SK-N-SH (cell line): ENCODE measurements at regions not wholly inside any gene's neighbourhood (a gene's known extent, or its start where the extent isn't known, plus 50 kb on each side); places are given as distances from the start of the nearest gene placed in this dataset.

ENCODE experiments used
- CTCF ChIA-PET: fragments of 300-600, 350-600 bp; formaldehyde crosslinking; extraction: SDS; loops from one replicate; lab custom pipeline; 2021; lab: Yijun Ruan, JAX
- POLR2A ChIA-PET: fragments of 350-600 bp; sonication (Branson Sonifier 250); formaldehyde crosslinking; extraction: SDS; loops from one replicate; lab custom pipeline; 2020; ENCODE audit warnings: antibody characterized with exemption, inconsistent platforms; lab: Yijun Ruan, JAX
- DNase-seq: peaks from one replicate; pipeline ENCODE4 v3.0.0; 2012
- H2AFZ ChIP-seq: fragments of 200-600 bp; sonication (generic); 2 replicates; pipeline ENCODE4 v1.8.1; 2016; ENCODE audit warnings: antibody characterized with exemption, mild to moderate bottlenecking, low read depth
- H3F3A ChIP-seq: fragments of 200-600 bp; sonication (generic); replicated peaks from 2 replicates; pipeline ENCODE3; 2016; ENCODE audit warnings: antibody characterized with exemption, mild to moderate bottlenecking; ENCODE audit not compliant: insufficient read depth
- H3K27ac ChIP-seq, 2 experiments: fragments of 200-500 bp in 1 of 2; fragments of 200-600 bp in 1 of 2; sonication (Bioruptor generic) in 1 of 2; sonication (generic), shearing (Covaris generic) in 1 of 2; 2 replicates each; pipeline versions ENCODE4 v1.5.1 to v1.6.1; 2014 to 2016; ENCODE audit warnings: low read depth in 2 of 2, inconsistent platforms in 1 of 2, low read length in 1 of 2, mild to moderate bottlenecking in 1 of 2, mixed read lengths in 1 of 2
- H3K27me3 ChIP-seq: fragments of 200-600 bp; sonication (generic), shearing (Covaris generic); 2 replicates; pipeline ENCODE4 v1.6.1; 2016; ENCODE audit warnings: mixed run types; ENCODE audit not compliant: insufficient read depth
- H3K36me3 ChIP-seq, 2 experiments: fragments of 200-500 bp in 1 of 2; fragments of 200-600 bp in 1 of 2; sonication (Bioruptor generic) in 1 of 2; sonication (generic) in 1 of 2; replicated peaks in 1 of 2; 2 replicates each; pipeline versions ENCODE3 to v1.5.1; 2014 to 2016; ENCODE audit warnings: low read length in 1 of 2, mild to moderate bottlenecking in 1 of 2; ENCODE audit not compliant: insufficient read depth in 2 of 2, control insufficient read depth in 1 of 2
- H3K4me1 ChIP-seq, 2 experiments: fragments of 200-500 bp in 1 of 2; fragments of 200-600 bp in 1 of 2; sonication (Bioruptor generic) in 1 of 2; sonication (generic), shearing (Covaris generic) in 1 of 2; 2 replicates each; pipeline versions ENCODE4 v1.5.1 to v1.6.1; 2014 to 2016; ENCODE audit warnings: low read depth in 1 of 2, low read length in 1 of 2, mixed run types in 1 of 2; ENCODE audit not compliant: insufficient read depth in 2 of 2, control insufficient read depth in 1 of 2
- H3K4me2 ChIP-seq: fragments of 200-600 bp; sonication (generic), shearing (Covaris generic); 2 replicates; pipeline ENCODE4 v1.6.1; 2017; ENCODE audit warnings: mixed run types
- H3K4me3 ChIP-seq, 2 experiments: fragments of 200-500 bp in 1 of 2; fragments of 200-600 bp in 1 of 2; sonication (Bioruptor generic) in 1 of 2; sonication (generic), shearing (Covaris generic) in 1 of 2; 2 replicates each; pipeline versions ENCODE4 v1.5.1 to v1.8.1; 2014 to 2016; ENCODE audit warnings: low read depth in 2 of 2, inconsistent platforms in 1 of 2, low read length in 1 of 2, mild to moderate bottlenecking in 1 of 2, mixed read lengths in 1 of 2, moderate library complexity in 1 of 2
- H3K79me2 ChIP-seq: fragments of 200-600 bp; sonication (generic); 2 replicates; pipeline ENCODE4 v1.8.1; 2017; ENCODE audit warnings: mild to moderate bottlenecking; ENCODE audit not compliant: insufficient read depth
- H3K9ac ChIP-seq: fragments of 200-600 bp; sonication (generic); 2 replicates; pipeline ENCODE4 v1.6.1; 2017; ENCODE audit warnings: mixed run types
- H3K9me2 ChIP-seq: fragments of 200-600 bp; sonication (generic); 2 replicates; pipeline ENCODE4 v1.6.1; 2017; ENCODE audit warnings: mixed run types
- H3K9me3 ChIP-seq: fragments of 200-600 bp; sonication (generic); 2 replicates; pipeline ENCODE4 v1.6.1; 2017; ENCODE audit warnings: mixed run types, mild to moderate bottlenecking, moderate library complexity
- H4K20me1 ChIP-seq: fragments of 200-600 bp; sonication (generic); 2 replicates; pipeline ENCODE4 v1.6.1; 2017; ENCODE audit warnings: mild to moderate bottlenecking, mixed run types; ENCODE audit not compliant: insufficient read depth
- CHD2 ChIP-seq: fragments of 150-350 bp; IDR thresholded peaks from 2 replicates; pipeline ENCODE4 v1.6.1; 2018; ENCODE audit warnings: low read length; ENCODE audit not compliant: partially characterized antibody
- CTCF ChIP-seq: fragments of 200-600 bp; sonication (generic); IDR thresholded peaks from 2 replicates; pipeline ENCODE4 v1.6.1; 2017; ENCODE audit warnings: antibody characterized with exemption, mild to moderate bottlenecking, moderate library complexity
- EP300 ChIP-seq, 2 experiments: IDR thresholded peaks; 2 replicates each; pipeline versions ENCODE4 v1.4.0 to v1.6.1; 2012; ENCODE audit warnings: borderline replicate concordance in 1 of 2, low read depth in 1 of 2, low read length in 1 of 2
- EZH2phosphoT487 ChIP-seq: fragments of 200-600 bp; sonication (generic); IDR thresholded peaks from 2 replicates; pipeline ENCODE4 v1.6.1; 2017; ENCODE audit warnings: low read depth, mixed run types, mild to moderate bottlenecking, antibody characterized with exemption, moderate library complexity, borderline replicate concordance
- FOSL2 ChIP-seq: IDR thresholded peaks from 2 replicates; pipeline ENCODE4 v1.4.0; 2012; ENCODE audit warnings: low read depth, mild to moderate bottlenecking, moderate library complexity, borderline replicate concordance
- FOXM1 ChIP-seq: IDR thresholded peaks from 2 replicates; pipeline ENCODE4 v1.4.0; 2012; ENCODE audit warnings: low read depth, mild to moderate bottlenecking
- GABPA ChIP-seq: IDR thresholded peaks from 2 replicates; pipeline ENCODE4 v1.4.0; 2012; ENCODE audit warnings: low read depth, mild to moderate bottlenecking
- GATA2 ChIP-seq: sonication (generic); formaldehyde crosslinking; IDR thresholded peaks from 2 replicates; pipeline ENCODE4 v1.5.0; 2020; ENCODE audit warnings: mild to moderate bottlenecking, missing genetic modification reagents
- JUND ChIP-seq: IDR thresholded peaks from 2 replicates; pipeline ENCODE4 v1.4.0; 2012
- MXI1 ChIP-seq: IDR thresholded peaks from 2 replicates; pipeline ENCODE4 v1.6.1; 2012; ENCODE audit warnings: mild to moderate bottlenecking, low read depth, low read length, improper control_type of control experiment
- NRF1 ChIP-seq: IDR thresholded peaks from 2 replicates; pipeline ENCODE4 v1.6.1; 2012; ENCODE audit warnings: low read depth, mild to moderate bottlenecking, low read length
- PBX3 ChIP-seq: IDR thresholded peaks from 2 replicates; pipeline ENCODE4; 2012
- RFX5 ChIP-seq: IDR thresholded peaks from 2 replicates; pipeline ENCODE4 v1.6.1; 2012; ENCODE audit warnings: mild to moderate bottlenecking, improper control_type of control experiment, low read length
- RXRA ChIP-seq: IDR thresholded peaks from 2 replicates; pipeline ENCODE4 v1.4.0; 2012; ENCODE audit warnings: low read depth, mild to moderate bottlenecking, borderline replicate concordance
- SIN3A ChIP-seq: IDR thresholded peaks from 2 replicates; pipeline ENCODE4 v1.6.1; 2012; ENCODE audit warnings: low read depth, mild to moderate bottlenecking, low read length, moderate library complexity, borderline replicate concordance
- SMC3 ChIP-seq: IDR thresholded peaks from 2 replicates; pipeline ENCODE4 v1.6.1; 2012; ENCODE audit warnings: low read depth, low read length, improper control_type of control experiment
- TAF1 ChIP-seq: IDR thresholded peaks from 2 replicates; pipeline ENCODE4 v1.6.1; 2012; ENCODE audit warnings: low read depth, mild to moderate bottlenecking, low read length, moderate library complexity, borderline replicate concordance
- TEAD4 ChIP-seq: IDR thresholded peaks from 2 replicates; pipeline ENCODE4 v1.4.0; 2012; ENCODE audit warnings: mild to moderate bottlenecking, borderline replicate concordance; ENCODE audit not compliant: insufficient read depth
- USF1 ChIP-seq: IDR thresholded peaks from 2 replicates; pipeline ENCODE4 v1.4.0; 2012; ENCODE audit warnings: low read depth, borderline replicate concordance
- USF2 ChIP-seq: fragments of 150-350 bp; IDR thresholded peaks from 2 replicates; pipeline ENCODE4 v1.6.1; 2017; ENCODE audit warnings: antibody characterized with exemption, low read length, low read depth, borderline replicate concordance
- ZBTB33 ChIP-seq: IDR thresholded peaks from 2 replicates; pipeline ENCODE4 v1.4.0; 2012; ENCODE audit warnings: low read depth, borderline replicate concordance
- WGBS: methylation state at CpG from one replicate; pipeline ENCODE4 v1.1.6; 2017; ENCODE audit warnings: low lambda C conversion rate; 5-methylcytosine and 5-hydroxymethylcytosine counted together

- no peak for TF ChIP-seq NRF1
- TF ChIP-seq SMC3, result no peak
Observed at GRCh38 chr12:3351731-3352130, 139.3 kb upstream of the PRMT8 start (continued).

- POLR2A ChIA-PET, result no interaction called here
- CTCF ChIA-PET, result interaction anchor here (2.4 to 2.9 kb wide), 2 partner anchors 11 to 52 kb away, joined by 11 to 19 read pairs; no protein-coding TSS in a partner anchor
- H3K9me2 ChIP-seq, result no peaks in the 10 kb centered on the region
Observed at GRCh38 chr12:3352230-3352629, 138.8 kb upstream of the PRMT8 start.

More at GRCh38 chr12:3352230-3352629, 138.8 kb upstream of the PRMT8 start:
- Histone ChIP-seq H4K20me1 (no peaks in the 10 kb centered on the region), H3K36me3 (no peaks in the 10 kb centered on the region), H3K27me3 (no peaks in the 10 kb centered on the region; the same call in 1 of the 2 replicates), H3K4me2 (no peak overlapping the region), H3K79me2 (no peaks in the 10 kb centered on the region), H3K9me3 (no peaks in the 10 kb centered on the region), H3F3A (no peaks in the 10 kb centered on the region), H3K4me3 (no peak overlapping the region), H3K27ac (no peak overlapping the region), H3K9ac (no peak overlapping the region), H3K4me1 (no peaks in the 10 kb centered on the region), H2AFZ (no peak overlapping the region)
- TF ChIP-seq MXI1, result no peak
- TF ChIP-seq TEAD4, result no peak
- no peak for TF ChIP-seq GATA2 (CRISPR knock-in tag)
- no peak for TF ChIP-seq RFX5
- no peak for TF ChIP-seq FOXM1
- TF ChIP-seq CTCF, result no peak
- TF ChIP-seq ZBTB33, result no peak
- TF ChIP-seq CHD2, result no peak
- no peak for TF ChIP-seq SIN3A
- TF ChIP-seq EZH2phosphoT487, result no peak
- no peak for TF ChIP-seq PBX3
- no peak for TF ChIP-seq SMC3
- TF ChIP-seq GABPA, result no peak
- TF ChIP-seq EP300 (IDR thresholded peaks at IDR 0.05; ENCODE audit: borderline replicate concordance in 1 of 2, low read depth in 1 of 2, low read length in 1 of 2), result no peak
- no peak for TF ChIP-seq USF2
- TF ChIP-seq FOSL2, result no peak
- TF ChIP-seq TAF1, result no peak
- TF ChIP-seq JUND, result no peak
- TF ChIP-seq RXRA, result no peak
- no peak for TF ChIP-seq USF1
- 45% methylated on average over 6 of the region's 6 CpGs for WGBS
- no peak for DNase-seq
